Muscle layer of colon (tissue), 2 donors: ENCODE measurements at regions not wholly inside any gene's neighbourhood (a gene's known extent, or its start where the extent isn't known, plus 50 kb on each side); places are given as distances from the start of the nearest gene placed in this dataset.

Experiments used
- H3K27ac ChIP-seq: one replicate; pipeline ENCODE4 v1.7.0; 2013; ENCODE audit warnings: low read depth, mild to moderate bottlenecking, low read length, moderate library complexity
- H3K27me3 ChIP-seq, 2 donors: one replicate each; pipeline ENCODE4 v1.7.0; 2013; ENCODE audit warnings: low read length in 2 of 2, mild to moderate bottlenecking in 2 of 2; ENCODE audit not compliant: insufficient read depth in 2 of 2, control insufficient read depth in 1 of 2
- H3K36me3 ChIP-seq: one replicate; pipeline ENCODE4 v1.7.0; 2013; ENCODE audit warnings: mild to moderate bottlenecking, low read length; ENCODE audit not compliant: insufficient read depth
- H3K4me1 ChIP-seq: one replicate; pipeline ENCODE4 v1.7.0; 2013; ENCODE audit warnings: mild to moderate bottlenecking, low read length; ENCODE audit not compliant: insufficient read depth
- H3K4me3 ChIP-seq, 2 donors: one replicate each; pipeline ENCODE4 v1.7.0; 2013; ENCODE audit warnings: low read length in 2 of 2, low read depth in 1 of 2, mild to moderate bottlenecking in 1 of 2, moderate library complexity in 1 of 2
- H3K9ac ChIP-seq: one replicate; pipeline ENCODE4 v1.7.0; 2013; ENCODE audit warnings: low read length
- H3K9me3 ChIP-seq: one replicate; pipeline ENCODE4 v1.7.0; 2013; ENCODE audit warnings: mild to moderate bottlenecking, low read length
- donor health status: abdominal sarcoma.
- donor health status: Adenocarcinoma of cecum.

- H3K27me3 ChIP-seq = no peaks in the 10 kb centered on the region
- no peaks in the 10 kb centered on the region for H3K4me1 ChIP-seq
- H3K9ac ChIP-seq = no peak overlapping the region
- no peak overlapping the region for H3K4me3 ChIP-seq
- H3K36me3 ChIP-seq = no peaks in the 10 kb centered on the region
- no peaks in the 10 kb centered on the region for H3K9me3 ChIP-seq
- H3K27ac ChIP-seq = no peak overlapping the region
Measured at GRCh38 chr3:116896116-116896515, 186.5 kb downstream of the TUSC7 start.

- Histone ChIP-seq H3K36me3 (no peaks in the 10 kb centered on the region), H3K27ac (no peak overlapping the region), H3K4me1 (no peaks in the 10 kb centered on the region), H3K27me3 (no peaks in the 10 kb centered on the region), H3K9ac (no peak overlapping the region), H3K9me3 (no peaks in the 10 kb centered on the region), H3K4me3 (no peak overlapping the region)
Measured at GRCh38 chr3:116897382-116897781, 187.8 kb downstream of the TUSC7 start.

- Histone ChIP-seq H3K36me3 (no peaks in the 10 kb centered on the region), H3K9ac (no peak overlapping the region), H3K9me3 (no peaks in the 10 kb centered on the region)
Measured at GRCh38 chr3:116899253-116899652, 189.7 kb downstream of the TUSC7 start.

GRCh38 chr3:116905334-116905733 is 195.8 kb downstream of the TUSC7 start:
- no peak overlapping the region for H3K4me3 ChIP-seq
- no peak overlapping the region for H3K9ac ChIP-seq
- no peaks in the 10 kb centered on the region for H3K36me3 ChIP-seq
- no peaks in the 10 kb centered on the region for H3K9me3 ChIP-seq
- H3K27me3 ChIP-seq = no peaks in the 10 kb centered on the region
- H3K27ac ChIP-seq = no peak overlapping the region
- H3K4me1 ChIP-seq = no peaks in the 10 kb centered on the region

More at GRCh38 chr3:116899253-116899652, 189.7 kb downstream of the TUSC7 start:
- Histone ChIP-seq H3K4me3 (no peak overlapping the region), H3K27me3 (no peaks in the 10 kb centered on the region), H3K27ac (no peak overlapping the region), H3K4me1 (no peaks in the 10 kb centered on the region)

GRCh38 chr3:116905794-116906193 is 196.2 kb downstream of the TUSC7 start:
- no peak overlapping the region for H3K4me3 ChIP-seq
- H3K9me3 ChIP-seq = no peaks in the 10 kb centered on the region

GRCh38 chr3:116912116-116912515 is 202.5 kb downstream of the TUSC7 start:
- Histone ChIP-seq H3K27me3 (no peaks in the 10 kb centered on the region), H3K27ac (no peak overlapping the region), H3K4me1 (no peaks in the 10 kb centered on the region), H3K36me3 (no peaks in the 10 kb centered on the region), H3K9ac (no peak overlapping the region), H3K9me3 (no peaks in the 10 kb centered on the region), H3K4me3 (no peak overlapping the region)

More at GRCh38 chr3:116905794-116906193, 196.2 kb downstream of the TUSC7 start:
- no peak overlapping the region for H3K9ac ChIP-seq
- no peaks in the 10 kb centered on the region for H3K4me1 ChIP-seq
- no peaks in the 10 kb centered on the region for H3K36me3 ChIP-seq
- no peak overlapping the region for H3K27ac ChIP-seq
- no peaks in the 10 kb centered on the region for H3K27me3 ChIP-seq

GRCh38 chr3:116914004-116914403 is 204.4 kb downstream of the TUSC7 start:
- Histone ChIP-seq H3K36me3 (no peaks in the 10 kb centered on the region), H3K4me1 (no peaks in the 10 kb centered on the region), H3K27me3 (no peaks in the 10 kb centered on the region), H3K9ac (no peak overlapping the region), H3K9me3 (no peaks in the 10 kb centered on the region), H3K27ac (no peak overlapping the region), H3K4me3 (no peak overlapping the region)

GRCh38 chr3:116916836-116917235 is 207.3 kb downstream of the TUSC7 start:
- Histone ChIP-seq H3K9me3 (no peaks in the 10 kb centered on the region), H3K9ac (no peak overlapping the region), H3K27me3 (no peaks in the 10 kb centered on the region), H3K27ac (no peak overlapping the region), H3K4me1 (no peaks in the 10 kb centered on the region), H3K4me3 (no peak overlapping the region), H3K36me3 (no peaks in the 10 kb centered on the region)

GRCh38 chr3:116920826-116921610 is 211.4 kb downstream of the TUSC7 start:
- H3K27me3 ChIP-seq = no peaks in the 10 kb centered on the region

GRCh38 chr3:116927918-116928317 is 218.3 kb downstream of the TUSC7 start:
- Histone ChIP-seq H3K27ac (no peak overlapping the region), H3K4me1 (no peaks in the 10 kb centered on the region), H3K9ac (no peak overlapping the region), H3K36me3 (no peaks in the 10 kb centered on the region), H3K4me3 (no peak overlapping the region), H3K27me3 (no peaks in the 10 kb centered on the region), H3K9me3 (peaks cover 3% of the 10 kb centered on the region)

More at GRCh38 chr3:116920826-116921610, 211.4 kb downstream of the TUSC7 start:
- Histone ChIP-seq H3K9ac (no peak overlapping the region), H3K9me3 (peaks cover 3% of the 10 kb centered on the region), H3K36me3 (no peaks in the 10 kb centered on the region), H3K27ac (no peak overlapping the region), H3K4me3 (no peak overlapping the region), H3K4me1 (no peaks in the 10 kb centered on the region)

- no peaks in the 10 kb centered on the region for H3K27me3 ChIP-seq
- H3K36me3 ChIP-seq = no peaks in the 10 kb centered on the region
- H3K4me1 ChIP-seq = no peaks in the 10 kb centered on the region
- peaks cover 3% of the 10 kb centered on the region for H3K9me3 ChIP-seq
- no peak overlapping the region for H3K27ac ChIP-seq
- H3K9ac ChIP-seq = no peak overlapping the region
- H3K4me3 ChIP-seq = no peak overlapping the region
Measured at GRCh38 chr3:116929505-116930222, 220.1 kb downstream of the TUSC7 start.
